Activated CD8-positive, alpha-beta memory T cell treated with anti-CD3 and anti-CD28 coated beads, Interleukin-2, amount 50 U/mL, for 1 hour (primary cell): ENCODE measurements at regions not wholly inside any gene's neighbourhood (a gene's known extent, or its start where the extent isn't known, plus 50 kb on each side); places are given as distances from the start of the nearest gene placed in this dataset.

Source experiments
- DNase-seq: peaks from one replicate; pipeline ENCODE4 v3.0.0-alpha.2; 2020; ENCODE audit errors: extremely low read depth

- no peak for DNase-seq
Observed at GRCh38 chr18:78150590-78150989, 829.0 kb upstream of the SALL3 start.

DNA sequence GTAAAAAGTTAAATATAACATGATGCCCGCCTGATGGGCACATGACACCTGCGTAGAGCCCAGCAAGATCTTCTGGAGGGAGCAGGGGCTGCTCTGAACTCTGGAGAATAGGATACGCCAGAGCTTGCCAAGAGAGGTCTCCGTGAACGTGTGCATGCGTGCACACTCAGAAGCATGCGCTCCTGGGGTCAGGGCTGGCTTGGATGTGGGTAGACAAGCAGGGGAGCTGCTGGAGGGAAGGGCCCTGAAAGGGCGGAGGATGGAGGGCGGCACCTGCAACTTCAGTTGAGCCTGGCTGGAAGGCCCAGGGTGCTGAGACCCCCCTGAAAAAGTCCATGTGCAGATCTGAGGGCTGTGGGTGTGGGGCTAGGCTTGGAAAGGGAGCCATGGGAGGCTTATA, 828.4 kb upstream of the SALL3 start:
- DNase-seq: no peak

GRCh38 chr18:78151948-78152725, 827.5 kb upstream of the SALL3 start:
- no peak for DNase-seq

DNA sequence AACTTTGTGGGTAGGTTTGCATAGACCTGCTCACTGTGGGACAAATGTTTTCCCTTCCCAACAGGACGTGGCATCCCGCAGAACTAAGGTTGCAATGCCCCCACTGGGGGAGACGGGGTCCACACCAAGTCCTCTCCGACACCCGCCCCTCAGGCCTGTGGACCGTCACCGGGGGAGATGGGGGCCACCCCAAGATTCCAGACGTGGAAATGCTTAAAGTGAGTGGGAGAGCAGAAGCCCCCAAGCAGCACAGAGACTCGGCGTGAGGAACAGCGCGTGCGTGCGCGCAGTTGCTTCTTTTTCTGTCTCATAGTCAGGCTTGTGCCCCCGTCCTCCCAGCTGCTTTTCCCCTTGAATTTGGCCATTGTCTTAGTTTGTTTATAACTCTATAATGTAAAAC, 826.3 kb upstream of the SALL3 start:
- no peak for DNase-seq

GRCh38 chr18:78154444-78154843, 825.2 kb upstream of the SALL3 start:
- DNase-seq: no peak

GRCh38 chr18:78154853-78155252, 824.8 kb upstream of the SALL3 start:
- no peak for DNase-seq

DNA sequence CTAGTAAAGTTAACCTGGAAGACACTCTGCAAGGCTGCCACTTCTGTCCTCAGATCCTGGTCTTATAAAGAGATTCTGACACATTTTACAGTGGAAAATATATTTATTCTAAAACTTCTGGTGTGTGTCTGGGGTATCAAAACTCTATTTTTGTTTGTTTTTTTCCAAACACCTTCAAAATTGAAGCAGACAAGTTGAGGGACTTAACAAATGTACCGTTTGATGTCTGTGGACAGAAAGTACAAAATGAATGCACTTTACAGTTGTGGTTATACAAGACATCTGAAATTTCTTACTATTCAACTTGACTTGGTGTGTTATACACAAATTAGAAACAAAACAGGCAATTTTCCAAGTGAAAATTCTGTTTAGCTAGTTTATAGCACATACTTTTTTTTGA, 823.2 kb upstream of the SALL3 start:
- DNase-seq: no peak

DNA sequence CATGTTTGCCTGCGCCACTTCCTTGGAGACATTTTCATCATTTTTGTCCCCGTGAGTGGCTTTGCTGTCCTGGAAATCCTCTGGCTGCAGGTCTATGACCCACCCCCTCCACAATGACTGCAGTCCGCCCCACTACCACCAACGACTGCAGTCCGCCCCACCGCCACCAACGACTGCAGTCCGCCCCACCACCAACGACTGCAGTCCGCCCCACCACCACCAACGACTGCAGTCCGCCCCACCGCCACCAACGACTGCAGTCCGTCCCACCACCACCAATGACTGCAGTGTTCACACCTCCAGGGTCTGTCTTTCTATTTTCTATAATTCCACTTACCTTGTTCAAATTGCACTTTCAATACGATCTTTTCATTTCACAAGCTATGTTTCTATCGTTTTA, 820.7 kb upstream of the SALL3 start:
- DNase-seq: no peak

GRCh38 chr18:78159397-78159796, 820.2 kb upstream of the SALL3 start:
- DNase-seq: no peak

DNA sequence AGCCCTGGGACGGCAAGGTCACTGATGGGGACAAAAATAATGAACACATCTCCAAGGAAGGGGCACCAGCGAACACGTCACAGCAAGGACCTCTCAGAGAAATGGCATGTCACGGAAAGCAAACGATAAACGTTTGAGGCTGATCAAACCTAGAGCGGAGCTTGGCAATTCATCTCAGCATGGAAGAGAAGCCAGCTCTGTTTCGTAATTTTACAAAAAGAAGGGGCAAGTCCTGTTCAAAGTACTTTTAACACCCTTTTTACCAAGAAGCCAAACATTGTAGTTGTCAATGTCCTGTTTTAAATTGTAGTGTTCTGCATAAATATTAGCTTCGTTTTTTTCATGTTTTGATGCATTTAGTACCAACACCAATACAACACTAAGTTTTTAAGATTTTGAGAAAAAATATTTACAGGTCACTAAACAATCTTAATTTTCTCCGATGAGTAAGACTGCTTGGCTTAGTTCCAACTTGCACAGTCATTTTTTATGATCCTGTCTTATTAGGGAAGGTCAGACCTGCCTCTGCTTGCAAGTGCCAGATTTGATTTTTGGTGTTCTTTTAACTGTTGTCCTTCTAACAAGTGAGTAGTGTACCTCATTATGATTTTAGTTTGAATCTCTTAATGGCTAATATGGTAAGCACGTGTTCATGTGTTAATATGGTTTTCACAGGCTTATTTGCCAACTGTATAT, 818.5 kb upstream of the SALL3 start:
- DNase-seq: no peak

- DNase-seq: no peak
Observed at GRCh38 chr18:78165525-78165924, 814.1 kb upstream of the SALL3 start.

DNA sequence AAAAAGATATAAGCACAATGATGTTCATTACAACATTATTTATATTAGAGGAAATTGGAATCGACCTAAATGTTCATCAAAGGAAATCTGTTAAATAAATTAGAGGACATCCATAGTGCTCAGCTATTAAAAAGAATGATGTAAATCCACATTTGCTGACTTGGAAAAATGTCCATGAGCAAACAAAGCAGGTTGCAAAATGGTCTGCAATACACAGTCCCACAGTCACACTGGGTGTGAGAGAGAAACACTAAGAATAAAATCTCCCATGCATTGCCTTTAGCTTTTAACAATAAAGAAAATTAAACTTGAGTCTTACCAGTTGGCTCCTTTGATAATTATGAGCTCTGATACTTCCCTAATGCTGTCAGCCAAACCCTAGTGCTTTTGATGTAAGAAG, 811.1 kb upstream of the SALL3 start:
- no peak for DNase-seq

DNA sequence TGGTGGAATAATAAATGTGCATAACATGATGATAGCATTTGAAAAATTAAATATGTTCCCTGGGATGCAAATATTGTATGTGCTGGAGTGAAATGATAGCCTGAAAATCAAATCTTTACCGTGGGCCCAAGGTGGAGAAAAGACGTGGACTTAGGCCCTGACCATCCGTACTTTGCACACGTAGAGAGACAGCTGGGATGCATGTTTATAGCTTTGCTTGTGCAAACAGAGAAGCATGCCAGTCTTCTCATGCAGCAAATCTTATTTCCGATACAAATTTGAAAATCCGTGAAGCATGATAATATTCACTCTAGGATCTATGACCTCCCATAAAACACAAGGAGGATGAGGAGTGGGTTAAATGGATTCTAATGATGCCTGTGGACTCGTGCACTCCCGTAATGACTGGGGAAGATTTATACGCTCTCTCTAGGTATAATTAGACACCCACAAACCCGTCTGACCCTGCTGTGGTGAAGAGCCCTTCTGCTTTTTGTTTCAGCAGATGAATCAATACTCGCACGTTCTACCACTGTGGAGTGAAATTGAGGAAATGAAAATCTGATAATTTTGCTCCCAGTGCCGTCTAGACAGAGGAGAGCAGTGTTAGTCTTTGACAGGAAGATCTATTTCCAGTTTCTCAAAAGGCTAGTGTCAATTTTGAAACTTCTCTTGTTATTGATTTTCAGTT, 810.3 kb upstream of the SALL3 start:
- DNase-seq: no peak

DNA sequence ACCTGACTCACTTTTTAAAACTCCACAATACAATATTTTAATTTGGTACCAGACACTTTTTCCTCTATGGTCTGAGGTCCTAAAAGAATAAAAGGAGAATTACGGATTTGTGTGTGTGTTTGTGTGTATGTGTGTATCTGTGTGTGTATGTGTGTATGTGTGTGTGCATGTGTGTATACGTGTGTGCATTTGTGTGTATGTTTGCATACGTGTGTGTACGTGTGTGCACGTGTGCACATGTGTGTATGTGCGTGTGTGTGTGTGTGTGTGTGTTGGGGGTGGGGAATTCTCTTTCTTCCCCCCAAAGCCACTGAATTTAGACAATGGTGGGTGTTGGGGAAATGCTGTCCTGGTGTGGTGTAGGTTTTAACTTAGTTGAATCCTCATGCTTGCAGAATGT, 807.7 kb upstream of the SALL3 start:
- no peak for DNase-seq

DNA sequence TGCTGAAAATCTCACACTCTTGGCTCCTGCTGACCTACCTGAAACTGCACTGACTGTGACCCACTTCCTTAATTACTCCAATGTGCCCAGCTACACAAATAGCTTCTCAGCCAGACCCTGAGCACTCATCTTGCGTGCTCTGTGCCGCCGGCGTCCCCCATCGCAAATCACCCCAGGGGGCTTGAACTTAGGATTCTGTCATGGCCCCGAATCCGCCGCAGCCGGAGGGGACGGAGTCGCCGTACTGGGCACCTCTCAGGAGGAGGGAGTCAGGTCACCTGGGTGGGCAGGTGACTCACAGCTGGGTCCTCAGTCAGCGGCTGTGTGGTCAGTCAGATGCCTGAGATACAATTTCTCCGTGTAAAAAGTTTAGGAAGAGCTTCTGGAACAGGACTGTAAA, 804.9 kb upstream of the SALL3 start:
- DNase-seq: no peak

GRCh38 chr18:78178812-78179211, 800.8 kb upstream of the SALL3 start:
- no peak for DNase-seq

DNA sequence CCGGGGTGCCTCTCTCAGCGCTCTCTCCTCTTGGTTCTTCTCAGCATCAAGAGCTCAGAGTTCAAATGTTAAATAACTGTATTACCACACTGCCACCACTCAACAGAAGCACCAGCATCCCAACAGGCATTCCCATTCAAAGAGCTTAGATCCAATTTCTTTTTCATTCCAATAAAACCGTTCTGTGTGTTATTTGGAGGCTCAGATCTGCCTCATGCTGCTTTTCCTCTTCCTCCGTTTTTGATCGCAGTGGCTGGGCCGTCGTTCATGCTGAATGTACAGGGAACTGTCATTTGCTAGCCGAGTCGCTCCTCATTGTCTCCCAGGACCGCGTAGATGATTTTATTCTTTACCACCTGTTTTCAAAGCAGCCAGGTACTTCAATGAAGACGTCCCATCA, 798.9 kb upstream of the SALL3 start:
- DNase-seq: no peak

- no peak for DNase-seq
Observed at GRCh38 chr18:78183815-78184214, 795.8 kb upstream of the SALL3 start.

DNA sequence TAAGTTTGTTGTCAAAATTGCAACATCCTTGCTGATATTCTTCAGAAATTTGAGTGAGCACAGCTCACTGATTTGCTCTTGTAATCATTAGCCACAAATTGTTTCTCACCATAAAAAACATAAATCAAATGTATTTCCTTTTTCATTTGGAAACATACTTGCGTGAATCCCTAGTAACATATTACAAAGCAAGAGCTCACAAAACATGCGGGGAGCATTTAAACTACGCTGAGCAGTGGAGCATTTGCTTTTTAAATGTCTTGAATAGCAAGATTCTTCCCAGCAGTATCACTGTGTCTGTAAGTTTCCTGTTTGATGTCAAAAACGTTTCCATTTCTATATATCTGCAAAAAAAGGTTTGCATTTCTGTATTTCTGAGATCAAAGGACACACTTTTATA, 788.3 kb upstream of the SALL3 start:
- no peak for DNase-seq

- DNase-seq: no peak
Observed at GRCh38 chr18:78192054-78192453, 787.6 kb upstream of the SALL3 start.

- DNase-seq: no peak
Observed at GRCh38 chr18:78196280-78196679, 783.3 kb upstream of the SALL3 start.

GRCh38 chr18:78199002-78199401, 780.6 kb upstream of the SALL3 start:
- DNase-seq: no peak

DNA sequence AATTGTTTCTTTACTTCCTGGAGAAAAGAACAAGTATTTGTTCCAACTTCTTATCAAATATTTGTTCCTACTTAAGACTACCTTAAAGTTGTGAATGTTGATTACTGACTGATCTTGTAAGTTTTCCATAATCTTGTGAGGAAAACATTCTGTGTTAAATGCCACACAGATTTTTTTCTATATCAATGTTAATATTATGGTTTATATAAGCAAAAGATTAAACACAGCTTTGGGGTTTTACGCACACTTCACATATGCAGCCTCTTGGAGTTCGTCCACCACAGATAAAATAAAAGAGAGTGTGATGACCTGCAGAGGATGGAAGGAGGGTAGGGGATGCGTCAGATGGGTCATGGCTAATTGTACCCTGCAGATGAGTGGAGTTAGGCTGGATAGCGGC, 780.0 kb upstream of the SALL3 start:
- no peak for DNase-seq
